ENCODE measurements at regions not wholly inside any gene's neighbourhood (a gene's known extent, or its start where the extent isn't known, plus 50 kb on each side); places are given as distances from the start of the nearest gene placed in this dataset.

DNA sequence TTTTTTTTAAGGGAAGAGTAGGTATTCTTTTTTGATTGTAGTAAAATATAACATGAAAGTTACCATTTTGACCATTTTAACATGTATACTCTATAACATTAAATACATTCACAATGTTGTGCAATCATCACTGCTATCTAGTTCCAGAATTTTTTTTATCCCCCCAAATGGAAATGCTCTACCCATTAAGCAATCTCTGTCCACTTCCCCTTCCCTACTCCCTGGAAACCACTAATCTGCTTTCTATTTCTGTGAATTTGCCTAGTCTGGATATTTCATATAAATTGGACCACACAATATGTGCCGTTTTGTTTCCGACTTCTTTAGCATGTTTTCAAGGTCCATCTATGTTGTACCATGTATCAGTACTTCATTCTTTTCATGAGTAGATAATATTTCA lies 429.5 kb downstream of the TLE1 start:
- DNase-seq = no peak
- 89 to 93% (median 91%) methylated on average over 2 of the region's 2 CpGs for WGBS, 3 donors
- Histone ChIP-seq H3K9me3 (no peaks in the 10 kb centered on the region), H3K27me3 (ENCODE audit: insufficient read depth in 3 of 3, low read length in 2 of 3) (no peaks in the 10 kb centered on the region), H3K4me1 (no peaks in the 10 kb centered on the region), H3K36me3 (ENCODE audit: insufficient read depth in 1 of 2, low read depth in 1 of 2) (no peaks in the 10 kb centered on the region), H3K4me3 (no peak overlapping the region), H3K27ac (no peak overlapping the region)
- ATAC-seq = no peak
- TF ChIP-seq, protein P1, sequence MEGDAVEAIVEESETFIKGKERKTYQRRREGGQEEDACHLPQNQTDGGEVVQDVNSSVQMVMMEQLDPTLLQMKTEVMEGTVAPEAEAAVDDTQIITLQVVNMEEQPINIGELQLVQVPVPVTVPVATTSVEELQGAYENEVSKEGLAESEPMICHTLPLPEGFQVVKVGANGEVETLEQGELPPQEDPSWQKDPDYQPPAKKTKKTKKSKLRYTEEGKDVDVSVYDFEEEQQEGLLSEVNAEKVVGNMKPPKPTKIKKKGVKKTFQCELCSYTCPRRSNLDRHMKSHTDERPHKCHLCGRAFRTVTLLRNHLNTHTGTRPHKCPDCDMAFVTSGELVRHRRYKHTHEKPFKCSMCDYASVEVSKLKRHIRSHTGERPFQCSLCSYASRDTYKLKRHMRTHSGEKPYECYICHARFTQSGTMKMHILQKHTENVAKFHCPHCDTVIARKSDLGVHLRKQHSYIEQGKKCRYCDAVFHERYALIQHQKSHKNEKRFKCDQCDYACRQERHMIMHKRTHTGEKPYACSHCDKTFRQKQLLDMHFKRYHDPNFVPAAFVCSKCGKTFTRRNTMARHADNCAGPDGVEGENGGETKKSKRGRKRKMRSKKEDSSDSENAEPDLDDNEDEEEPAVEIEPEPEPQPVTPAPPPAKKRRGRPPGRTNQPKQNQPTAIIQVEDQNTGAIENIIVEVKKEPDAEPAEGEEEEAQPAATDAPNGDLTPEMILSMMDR (IDR thresholded peaks at IDR 0.05) = no peak
- intact Hi-C loops (cut with DNase I) = no loop called here

DNA sequence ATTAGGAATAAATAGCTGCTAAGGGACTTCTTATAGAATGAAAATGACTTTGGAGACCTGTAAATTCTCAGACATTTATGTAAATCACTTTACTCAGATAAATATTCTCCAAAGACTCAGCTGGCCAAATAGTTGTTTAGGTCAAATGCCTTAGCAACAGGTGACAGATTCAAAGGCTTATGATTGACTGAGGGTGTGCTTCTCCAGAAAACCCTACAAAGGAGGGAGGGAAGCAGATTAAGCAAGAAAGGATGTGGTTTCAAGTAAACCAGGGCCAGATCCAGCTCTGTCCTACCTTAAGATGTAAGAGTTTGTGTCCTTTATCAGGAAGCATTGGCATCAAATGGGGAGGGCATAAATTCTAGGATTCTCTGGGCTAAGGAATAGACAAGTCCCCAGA lies 433.0 kb downstream of the TLE1 start:
- Histone ChIP-seq H3K36me3 (ENCODE audit: insufficient read depth in 1 of 2, low read depth in 1 of 2) (no peaks in the 10 kb centered on the region), H3K4me3 (no peak overlapping the region), H3K9me3 (no peaks in the 10 kb centered on the region), H3K27me3 (ENCODE audit: insufficient read depth in 3 of 3, low read length in 2 of 3) (no peaks in the 10 kb centered on the region), H3K27ac (no peak overlapping the region), H3K4me1 (no peaks in the 10 kb centered on the region)
- TF ChIP-seq, protein P1 (IDR thresholded peaks at IDR 0.05) = no peak
- intact Hi-C loops (cut with DNase I) = no loop called here
- ATAC-seq = no peak
- no peak for DNase-seq

DNA sequence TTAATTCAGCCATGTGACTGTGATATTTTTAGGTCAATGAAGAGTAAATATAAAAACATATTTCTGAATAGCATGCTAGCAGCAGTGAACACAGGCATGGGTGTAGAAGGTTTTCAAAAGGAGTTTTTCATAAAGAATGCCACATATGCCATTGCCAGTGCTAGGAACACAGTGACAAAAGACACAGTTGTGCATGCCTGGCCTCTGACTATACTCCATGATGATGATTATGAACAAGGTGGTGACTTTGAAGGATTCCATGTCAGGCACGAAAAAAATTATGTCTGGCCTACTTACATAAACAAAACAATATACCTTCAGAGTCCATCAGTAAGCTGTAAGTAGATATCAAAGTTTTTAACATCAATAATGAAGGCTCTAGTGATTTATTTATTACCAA lies 438.7 kb downstream of the TLE1 start:
- WGBS, 3 donors = 57 to 82% (median 73%) methylated on average over 1 of the region's 1 CpG
- H3K9me3 ChIP-seq = no peaks in the 10 kb centered on the region
- DNase-seq = no peak
- intact Hi-C loops (cut with DNase I) = no loop called here
- H3K4me3 ChIP-seq = no peak overlapping the region
- TF ChIP-seq, protein P1 (IDR thresholded peaks at IDR 0.05) = no peak
- no peaks in the 10 kb centered on the region for H3K27me3 ChIP-seq (ENCODE audit: insufficient read depth in 3 of 3, low read length in 2 of 3)
- H3K27ac ChIP-seq = no peak overlapping the region
- H3K4me1 ChIP-seq = no peaks in the 10 kb centered on the region
- H3K36me3 ChIP-seq (ENCODE audit: insufficient read depth in 1 of 2, low read depth in 1 of 2) = no peaks in the 10 kb centered on the region
- ATAC-seq = no peak

DNA sequence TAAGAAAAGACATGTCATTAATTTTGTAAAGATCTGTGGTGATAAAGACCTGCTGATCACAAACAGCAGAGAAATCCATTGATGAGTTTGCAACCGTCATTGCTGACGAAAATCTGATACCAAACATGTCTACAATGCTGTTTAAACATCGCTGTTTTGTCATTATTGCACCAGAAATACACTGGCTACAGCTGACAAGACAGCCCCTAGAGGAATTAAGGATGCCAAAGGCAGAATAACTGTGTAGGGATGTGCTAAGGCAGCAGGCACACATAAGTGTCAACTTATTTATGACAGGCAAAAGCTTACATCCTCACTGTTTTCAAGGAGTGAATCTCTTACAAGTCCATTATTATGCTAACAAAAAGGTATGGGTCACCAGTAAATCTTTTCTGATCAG lies 439.3 kb downstream of the TLE1 start:
- H3K9me3 ChIP-seq = no peaks in the 10 kb centered on the region
- H3K4me1 ChIP-seq = no peaks in the 10 kb centered on the region
- TF ChIP-seq, protein P1 (IDR thresholded peaks at IDR 0.05) = no peak
- DNase-seq (no peak), ATAC-seq (no peak)
- H3K27me3 ChIP-seq (ENCODE audit: insufficient read depth in 3 of 3, low read length in 2 of 3) = no peaks in the 10 kb centered on the region
- no peak overlapping the region for H3K27ac ChIP-seq
- intact Hi-C loops (cut with DNase I) = no loop called here
- no peaks in the 10 kb centered on the region for H3K36me3 ChIP-seq (ENCODE audit: insufficient read depth in 1 of 2, low read depth in 1 of 2)
- no peak overlapping the region for H3K4me3 ChIP-seq
- WGBS, 3 donors = 84 to 87% (median 86%) methylated on average over 3 of the region's 3 CpGs

DNA sequence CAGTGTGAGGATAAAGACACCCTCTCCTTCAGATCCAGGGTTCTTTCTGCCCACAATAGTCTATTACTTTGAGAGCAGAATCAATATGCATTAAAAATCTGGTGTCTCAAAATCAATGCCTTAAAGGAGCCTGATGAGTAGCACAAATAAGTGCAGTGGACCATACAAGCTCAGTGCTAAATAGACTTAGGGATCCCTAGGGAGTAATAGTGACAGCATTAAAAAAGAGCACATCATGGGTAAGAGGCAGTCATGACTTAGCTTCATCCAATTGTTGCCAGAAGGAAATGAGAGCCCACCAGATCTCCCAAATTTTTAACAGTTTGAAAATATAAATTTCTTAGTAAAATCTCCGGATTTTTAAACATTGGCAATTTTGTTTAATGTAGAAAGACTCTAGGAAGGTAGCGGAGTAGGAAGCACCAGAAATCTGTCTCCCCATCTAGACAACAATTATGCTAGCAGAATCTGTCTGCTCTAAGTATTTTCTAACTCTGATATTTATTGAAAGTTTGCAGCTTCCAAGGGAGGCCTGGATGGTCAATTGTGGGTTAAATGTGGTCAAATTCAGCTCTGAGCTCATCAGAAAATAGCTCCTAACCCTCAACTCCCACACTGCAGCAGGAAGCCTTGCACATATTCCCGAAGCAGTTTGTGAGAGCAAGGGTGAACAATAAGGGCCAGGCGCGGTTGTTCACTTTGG lies 443.9 kb downstream of the TLE1 start:
- no peaks in the 10 kb centered on the region for H3K9me3 ChIP-seq
- DNase-seq = no peak
- ATAC-seq = no peak
- no peaks in the 10 kb centered on the region for H3K4me1 ChIP-seq
- H3K36me3 ChIP-seq (ENCODE audit: insufficient read depth in 1 of 2, low read depth in 1 of 2) = no peaks in the 10 kb centered on the region
- intact Hi-C loops (cut with DNase I) = no loop called here
- TF ChIP-seq, protein P1 (IDR thresholded peaks at IDR 0.05) = no peak
- no peaks in the 10 kb centered on the region for H3K27me3 ChIP-seq (ENCODE audit: insufficient read depth in 3 of 3, low read length in 2 of 3)
- 84% methylated on average over 5 of the region's 5 CpGs for WGBS, 3 donors
- no peak overlapping the region for H3K27ac ChIP-seq
- no peak overlapping the region for H3K4me3 ChIP-seq
